Astrocyte (in vitro differentiated cells and primary cell): ENCODE measurements at regions not wholly inside any gene's neighbourhood (a gene's known extent, or its start where the extent isn't known, plus 50 kb on each side); places are given as distances from the start of the nearest gene placed in this dataset.

Experiments used
- CTCF ChIP-seq: IDR thresholded peaks from 2 replicates; pipeline ENCODE4 v1.5.1; 2011; ENCODE audit warnings: low read depth, mild to moderate bottlenecking, inconsistent platforms, low read length, moderate library complexity; ENCODE audit not compliant: insufficient read depth
- EZH2 ChIP-seq: IDR thresholded peaks from 2 replicates; pipeline ENCODE4 v1.6.1; 2012; ENCODE audit warnings: mild to moderate bottlenecking, low read length, inconsistent platforms; ENCODE audit not compliant: insufficient read depth

- TF ChIP-seq CTCF (no peak), EZH2 (no peak)
These were observed 558.1 kb upstream of the ZNF804A start for GRCh38 chr2:184040230-184040629.
